ENCODE measurements at regions not wholly inside any gene's neighbourhood (a gene's known extent, or its start where the extent isn't known, plus 50 kb on each side); places are given as distances from the start of the nearest gene placed in this dataset.

DNA sequence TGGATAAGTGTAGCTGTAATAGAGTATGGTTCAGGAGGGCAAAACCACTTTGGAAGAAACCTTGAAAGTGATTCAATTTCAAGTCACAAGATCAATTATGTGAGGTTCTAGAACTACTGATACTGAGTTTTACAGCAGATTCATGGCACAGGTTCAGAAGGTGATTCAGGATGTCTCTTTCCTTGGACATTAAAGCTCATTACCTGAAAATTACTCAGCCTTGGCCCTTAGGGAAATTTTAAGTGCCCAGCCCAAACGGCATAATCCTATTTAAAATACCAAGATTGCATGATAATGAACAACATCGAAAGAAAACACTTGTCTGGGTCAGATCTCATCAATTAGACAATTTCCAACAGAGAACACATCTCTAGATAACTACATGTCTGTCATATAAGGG is 70.2 kb upstream of the SLC38A2 start:
- DNase-seq: no peak

- DNase-seq: no peak
Observed at GRCh38 chr12:46442239-46442638, 69.7 kb upstream of the SLC38A2 start.

- DNase-seq: no peak
Observed at GRCh38 chr12:46439793-46440511, 67.4 kb upstream of the SLC38A2 start.

DNA sequence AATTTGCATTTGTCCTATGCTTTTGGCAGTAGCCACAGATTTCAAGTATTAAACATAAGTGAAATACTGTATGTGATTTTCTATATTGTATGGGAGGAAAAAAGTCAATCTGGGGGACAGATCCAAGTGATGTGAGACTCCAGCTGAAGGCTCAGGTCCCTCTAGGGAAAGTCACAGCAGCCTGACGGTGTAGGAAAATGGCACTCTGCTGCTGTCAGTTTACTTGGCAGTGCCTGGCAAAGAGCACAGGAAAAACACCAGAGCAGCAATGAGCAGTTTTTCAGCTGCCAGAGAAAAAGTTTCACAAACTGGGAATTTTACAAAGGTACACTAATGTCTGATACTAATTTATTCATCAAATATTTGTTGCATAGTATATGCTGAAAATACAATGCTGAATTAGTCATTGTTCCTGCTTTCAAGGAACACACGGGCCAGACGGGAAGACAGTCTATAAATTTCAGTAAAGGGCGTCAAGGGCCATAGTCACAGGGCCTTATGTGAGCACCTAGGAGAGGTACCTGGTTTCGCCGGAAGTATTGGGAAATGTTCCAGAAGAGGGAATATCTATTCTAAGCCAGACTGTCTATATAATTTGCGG is 66.2 kb upstream of the SLC38A2 start:
- no peak for DNase-seq

DNA sequence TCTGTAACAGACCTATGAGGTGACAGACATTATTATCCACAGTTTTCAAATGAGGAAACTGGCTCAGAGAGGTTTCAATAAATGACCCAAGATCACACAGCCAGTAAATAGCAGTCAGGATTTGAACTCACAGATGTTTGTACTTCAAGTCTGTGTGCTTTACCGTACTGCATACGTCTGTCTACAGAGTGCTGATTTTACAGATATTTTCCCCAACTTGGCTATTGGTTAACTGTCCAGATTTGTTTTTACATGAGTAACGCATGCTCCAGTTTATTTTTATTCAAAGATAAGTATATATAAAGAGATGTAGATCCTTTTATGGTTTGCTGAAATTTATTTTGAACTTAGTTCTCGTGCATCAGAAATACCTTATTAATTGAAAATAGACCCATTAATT is 65.7 kb upstream of the SLC38A2 start:
- DNase-seq: no peak

DNA sequence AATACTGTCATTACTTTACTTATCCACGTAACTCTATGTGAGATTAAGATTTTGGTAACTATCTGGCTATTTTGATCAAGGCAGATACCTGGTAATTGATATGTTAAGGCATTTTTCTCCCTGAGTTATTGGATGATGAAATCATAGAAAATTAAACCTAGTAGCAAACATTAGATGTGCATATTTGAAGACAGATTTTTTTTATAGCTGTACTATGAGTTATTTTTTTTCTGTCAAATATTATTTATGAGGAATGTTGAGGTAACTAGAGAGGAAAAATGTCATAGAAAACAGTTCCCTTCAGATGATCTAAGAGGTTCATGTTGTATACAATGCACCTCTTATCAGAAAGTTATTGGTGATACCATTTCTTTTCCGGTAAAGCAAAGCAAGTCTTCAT is 64.9 kb upstream of the SLC38A2 start:
- no peak for DNase-seq

- no peak for DNase-seq
Observed at GRCh38 chr12:46436747-46437146, 64.2 kb upstream of the SLC38A2 start.

- no peak for DNase-seq
Observed at GRCh38 chr12:46435625-46436024, 63.1 kb upstream of the SLC38A2 start.

GRCh38 chr12:46435029-46435428 is 62.5 kb upstream of the SLC38A2 start:
- DNase-seq: no peak

DNA sequence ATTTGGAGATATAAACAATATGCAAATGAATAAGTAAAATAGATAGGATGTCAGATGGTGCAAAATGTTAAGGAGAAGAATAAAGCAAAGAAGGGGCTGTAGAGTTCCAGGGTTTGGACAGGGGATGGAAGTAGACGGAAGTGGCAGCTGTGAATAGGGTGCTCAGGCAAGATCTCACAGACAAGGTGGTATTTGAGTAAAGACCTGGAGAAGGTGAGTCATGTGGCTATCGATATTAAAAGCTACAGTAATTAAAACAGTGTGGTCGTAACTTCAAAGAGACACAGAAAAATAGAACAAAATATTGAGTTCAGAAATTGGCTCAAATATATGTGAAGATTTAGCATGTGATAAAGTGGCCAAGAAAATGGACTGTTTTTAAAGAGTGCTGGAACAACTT is 61.3 kb upstream of the SLC38A2 start:
- DNase-seq: no peak

- no peak for DNase-seq
Observed at GRCh38 chr12:46432325-46432724, 59.8 kb upstream of the SLC38A2 start.

DNA sequence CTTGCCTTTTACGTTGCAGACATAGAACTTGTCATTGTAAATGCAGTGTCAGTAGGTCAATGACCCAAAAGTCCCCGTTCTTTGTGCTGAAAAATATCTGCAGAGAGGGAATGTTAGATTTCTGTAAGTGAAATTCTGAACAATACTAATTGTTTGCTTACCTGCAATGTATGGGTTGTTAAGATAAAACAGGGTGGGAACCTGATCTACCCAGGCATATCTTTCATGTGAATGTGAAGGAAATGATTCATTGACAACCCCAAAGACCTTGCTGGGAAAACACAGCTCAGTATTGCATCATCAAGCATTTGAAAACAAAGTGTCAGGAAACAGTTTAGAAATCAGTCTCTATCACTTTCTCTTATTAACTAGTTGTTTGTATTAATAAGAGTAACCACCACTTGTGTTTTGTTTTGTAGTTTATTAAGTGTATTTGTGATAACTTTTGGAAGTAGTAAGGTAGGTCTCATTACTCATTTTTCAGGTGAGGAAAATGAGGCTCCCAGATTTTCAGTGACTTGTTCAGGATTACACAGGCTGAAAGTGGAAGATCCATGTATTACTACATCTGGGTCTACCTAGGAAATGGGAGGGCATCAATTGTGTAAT is 57.9 kb upstream of the SLC38A2 start:
- no peak for DNase-seq
